ENCODE measurements at regions not wholly inside any gene's neighbourhood (a gene's known extent, or its start where the extent isn't known, plus 50 kb on each side); places are given as distances from the start of the nearest gene placed in this dataset.

DNA sequence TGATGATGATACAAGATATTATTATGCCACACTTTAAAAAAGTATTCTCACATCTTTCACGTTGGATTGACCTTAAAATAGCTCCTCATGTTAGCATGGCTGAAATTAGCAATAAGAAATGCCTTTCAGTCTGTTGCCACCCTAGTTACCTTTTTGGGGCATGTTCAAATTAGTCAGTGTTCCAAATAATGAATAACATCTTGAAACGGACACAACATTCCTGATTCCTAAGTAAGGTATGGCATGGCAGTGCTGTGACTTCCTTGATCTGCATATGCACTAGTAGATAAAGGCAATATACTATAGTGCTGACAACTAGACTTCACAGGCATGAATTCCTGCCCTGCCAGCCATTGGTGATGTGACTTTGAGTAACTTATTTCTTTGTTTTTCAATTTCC is 914.5 kb downstream of the METTL15 start:
- H3K9ac ChIP-seq (ENCODE audit: low read length), result no peak overlapping the region

DNA sequence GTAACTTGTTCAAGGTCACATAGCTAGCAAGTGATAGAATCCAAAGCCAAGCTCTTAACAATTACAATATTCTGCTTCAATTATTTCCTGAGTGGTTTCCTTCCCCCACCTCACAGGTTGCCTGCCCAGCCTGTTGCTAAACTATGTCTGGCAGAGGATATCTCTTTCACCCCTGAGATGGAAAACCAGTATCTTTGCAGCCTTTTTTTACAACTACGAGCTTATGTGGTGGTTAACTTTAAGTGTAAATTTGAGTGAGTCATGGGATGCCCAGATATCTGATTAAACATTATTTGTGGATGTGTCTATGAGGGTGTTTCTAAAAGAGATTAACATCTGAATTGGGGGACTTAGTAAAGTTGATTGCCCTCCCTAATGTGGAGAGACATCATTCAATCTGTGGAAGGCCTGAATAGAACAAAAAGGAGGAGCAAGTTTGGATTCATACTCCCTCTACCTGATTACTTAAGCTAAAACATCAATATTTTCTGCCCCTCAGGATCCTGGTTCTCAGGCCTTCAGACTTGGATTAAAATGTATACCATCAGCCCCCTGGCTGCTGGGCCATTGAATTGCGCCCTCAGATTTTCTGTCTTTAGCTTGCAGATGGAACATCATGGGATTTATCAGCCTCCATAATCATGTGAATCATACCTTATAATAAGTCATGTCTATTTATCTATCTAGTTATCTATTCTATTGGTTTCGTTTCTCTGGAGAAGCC is 911.9 kb downstream of the METTL15 start:
- Histone ChIP-seq H3K27ac (ENCODE audit: low read length in 2 of 2) (no peak overlapping the region), H3K79me2 (ENCODE audit: control insufficient read depth, insufficient read depth, low read length) (no peaks in the 10 kb centered on the region), H2AFZ (ENCODE audit: insufficient read depth, low read depth, low read length, poor library complexity, severe bottlenecking) (no peak overlapping the region), H3K9me3 (ENCODE audit: control extremely low read depth in 1 of 3, control insufficient read depth in 2 of 3, insufficient read depth in 1 of 3, low read length in 2 of 3) (no peaks in the 10 kb centered on the region), H3K9ac (ENCODE audit: low read length) (no peak overlapping the region), H3K36me3 (replicated peaks in 1 of 2; ENCODE audit: control extremely low read depth in 1 of 2, control insufficient read depth in 1 of 2, extremely low read depth in 1 of 2, insufficient read depth in 2 of 2, low read length in 1 of 2) (no peaks in the 10 kb centered on the region), H3K4me2 (replicated peaks; ENCODE audit: low read depth, low read length, poor library complexity, severe bottlenecking) (no peak overlapping the region), H3K27me3 (replicated peaks in 1 of 4; ENCODE audit: control extremely low read depth in 1 of 4, control insufficient read depth in 3 of 4, insufficient read depth in 4 of 4, low read length in 3 of 4) (no peaks in the 10 kb centered on the region), H3K4me3 (ENCODE audit: control extremely low read depth in 1 of 5, extremely low read depth in 1 of 5, insufficient read depth in 1 of 5, low read depth in 2 of 5, low read length in 4 of 5) (no peak overlapping the region), H4K20me1 (ENCODE audit: control insufficient read depth, insufficient read depth, low read length, poor library complexity, severe bottlenecking) (no peaks in the 10 kb centered on the region), H3K4me1 (ENCODE audit: control insufficient read depth in 2 of 2, insufficient read depth in 2 of 2, low read length in 2 of 2) (no peaks in the 10 kb centered on the region)
- ATAC-seq (ENCODE audit: low read depth) (no peak), DNase-seq (no peak)
- intact Hi-C loops (cut with micrococcal nuclease), result no loop called here
- H3K4me3 Mint-ChIP-seq, result no peak overlapping the region
- ChIA-PET POLR2A (no interaction called here), CTCF (no interaction called here)
- no peak overlapping the region for H3K27ac Mint-ChIP-seq
- no peak for TF ChIP-seq EZH2 (IDR thresholded peaks at IDR 0.05; ENCODE audit: borderline replicate concordance, insufficient read depth, low read depth, low read length, poor library complexity, severe bottlenecking)
- TF ChIP-seq, protein P1, sequence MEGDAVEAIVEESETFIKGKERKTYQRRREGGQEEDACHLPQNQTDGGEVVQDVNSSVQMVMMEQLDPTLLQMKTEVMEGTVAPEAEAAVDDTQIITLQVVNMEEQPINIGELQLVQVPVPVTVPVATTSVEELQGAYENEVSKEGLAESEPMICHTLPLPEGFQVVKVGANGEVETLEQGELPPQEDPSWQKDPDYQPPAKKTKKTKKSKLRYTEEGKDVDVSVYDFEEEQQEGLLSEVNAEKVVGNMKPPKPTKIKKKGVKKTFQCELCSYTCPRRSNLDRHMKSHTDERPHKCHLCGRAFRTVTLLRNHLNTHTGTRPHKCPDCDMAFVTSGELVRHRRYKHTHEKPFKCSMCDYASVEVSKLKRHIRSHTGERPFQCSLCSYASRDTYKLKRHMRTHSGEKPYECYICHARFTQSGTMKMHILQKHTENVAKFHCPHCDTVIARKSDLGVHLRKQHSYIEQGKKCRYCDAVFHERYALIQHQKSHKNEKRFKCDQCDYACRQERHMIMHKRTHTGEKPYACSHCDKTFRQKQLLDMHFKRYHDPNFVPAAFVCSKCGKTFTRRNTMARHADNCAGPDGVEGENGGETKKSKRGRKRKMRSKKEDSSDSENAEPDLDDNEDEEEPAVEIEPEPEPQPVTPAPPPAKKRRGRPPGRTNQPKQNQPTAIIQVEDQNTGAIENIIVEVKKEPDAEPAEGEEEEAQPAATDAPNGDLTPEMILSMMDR (IDR thresholded peaks at IDR 0.05), result no peak
- no peaks in the 10 kb centered on the region for H3K4me1 Mint-ChIP-seq
- H3K27me3 Mint-ChIP-seq, result no peaks in the 10 kb centered on the region
- 80% methylated on average over 1 of the region's 3 CpGs for WGBS (ENCODE audit: insufficient coverage)
- peaks cover 4% of the 10 kb centered on the region for H3K9me3 Mint-ChIP-seq (ENCODE audit: insufficient read depth)

More for the DNA sequence above, 914.5 kb downstream of the METTL15 start:
- Histone ChIP-seq H3K4me2 (replicated peaks; ENCODE audit: low read depth, low read length, poor library complexity, severe bottlenecking) (no peak overlapping the region), H3K4me3 (ENCODE audit: control extremely low read depth in 1 of 5, extremely low read depth in 1 of 5, insufficient read depth in 1 of 5, low read depth in 2 of 5, low read length in 4 of 5) (no peak overlapping the region), H2AFZ (ENCODE audit: insufficient read depth, low read depth, low read length, poor library complexity, severe bottlenecking) (no peak overlapping the region), H3K9me3 (ENCODE audit: control extremely low read depth in 1 of 3, control insufficient read depth in 2 of 3, insufficient read depth in 1 of 3, low read length in 2 of 3) (no peaks in the 10 kb centered on the region), H4K20me1 (ENCODE audit: control insufficient read depth, insufficient read depth, low read length, poor library complexity, severe bottlenecking) (no peaks in the 10 kb centered on the region), H3K4me1 (ENCODE audit: control insufficient read depth in 2 of 2, insufficient read depth in 2 of 2, low read length in 2 of 2) (no peaks in the 10 kb centered on the region), H3K27me3 (replicated peaks in 1 of 4; ENCODE audit: control extremely low read depth in 1 of 4, control insufficient read depth in 3 of 4, insufficient read depth in 4 of 4, low read length in 3 of 4) (no peaks in the 10 kb centered on the region), H3K79me2 (ENCODE audit: control insufficient read depth, insufficient read depth, low read length) (no peaks in the 10 kb centered on the region), H3K36me3 (replicated peaks in 1 of 2; ENCODE audit: control extremely low read depth in 1 of 2, control insufficient read depth in 1 of 2, extremely low read depth in 1 of 2, insufficient read depth in 2 of 2, low read length in 1 of 2) (no peaks in the 10 kb centered on the region), H3K27ac (ENCODE audit: low read length in 2 of 2) (no peak overlapping the region)
- no CpG with 5 or more reads among the region's 2 CpGs for whole genome bisulfite sequencing (ENCODE audit: insufficient coverage)
- TF ChIP-seq EZH2 (IDR thresholded peaks at IDR 0.05; ENCODE audit: borderline replicate concordance, insufficient read depth, low read depth, low read length, poor library complexity, severe bottlenecking), result no peak
- TF ChIP-seq, protein P1 (IDR thresholded peaks at IDR 0.05), result no peak
- Mint-ChIP-seq H3K27ac (no peak overlapping the region), H3K4me1 (no peaks in the 10 kb centered on the region), H3K4me3 (no peak overlapping the region), H3K27me3 (no peaks in the 10 kb centered on the region), H3K9me3 (ENCODE audit: insufficient read depth) (no peaks in the 10 kb centered on the region)
- ChIA-PET CTCF (no interaction called here), POLR2A (no interaction called here)
- intact Hi-C loops (cut with micrococcal nuclease), result no loop called here
- DNase-seq (no peak), ATAC-seq (ENCODE audit: low read depth) (no peak)

Measured in B cell (primary cell).